ENCODE measurements at regions not wholly inside any gene's neighbourhood (a gene's known extent, or its start where the extent isn't known, plus 50 kb on each side); places are given as distances from the start of the nearest gene placed in this dataset.
A peak's percentile ranks its signal among the peaks of the same experiment; 100 is the strongest.

GRCh38 chr5:82806513-82806912 lies 270.7 kb downstream of the TMEM167A start:
- Histone ChIP-seq H3K27ac (no peak overlapping the region), H3K4me3 (ENCODE audit: low read depth, low read length) (no peak overlapping the region), H3K36me3 (replicated peaks) (no peaks in the 10 kb centered on the region), H3K27me3 (replicated peaks) (no peaks in the 10 kb centered on the region)
- TF ChIP-seq CTCF (IDR thresholded peaks at IDR 0.05; ENCODE audit: low read depth, low read length, missing control alignments), result no peak
- peak; percentile 32 for DNase-seq
- in situ Hi-C loops (cut with HindIII; ENCODE audit: low pct_ligation_motif_present, low sequenced_read_pairs), result no loop called here

DNA sequence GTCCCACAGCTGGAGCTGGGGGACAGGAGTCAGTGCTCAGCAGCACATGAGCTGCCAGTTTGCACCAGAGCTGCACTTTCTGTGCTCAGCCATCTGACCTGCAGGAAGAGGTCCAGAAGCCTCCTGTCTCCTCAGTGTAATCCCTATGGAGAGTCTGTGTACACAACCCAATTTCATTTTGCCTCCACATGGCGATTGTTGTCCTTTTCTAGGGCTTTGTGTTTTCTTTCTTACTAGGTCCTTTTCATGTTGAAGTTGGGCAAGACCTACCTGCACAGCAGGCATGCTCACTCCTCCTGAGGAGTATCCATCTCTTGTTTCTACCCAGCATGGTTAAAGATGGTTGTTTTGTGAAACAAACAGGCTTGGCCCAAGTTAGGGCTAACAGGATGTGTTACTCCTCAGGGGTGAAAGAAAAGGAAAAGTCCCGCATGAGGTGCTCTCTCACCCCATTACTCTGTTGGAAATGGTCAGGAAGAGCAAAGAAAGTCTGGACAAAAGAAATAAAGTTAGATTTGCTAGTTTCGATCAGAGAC lies 273.0 kb downstream of the TMEM167A start:
- in situ Hi-C loops (cut with HindIII; ENCODE audit: low pct_ligation_motif_present, low sequenced_read_pairs), result no loop called here
- TF ChIP-seq CTCF (IDR thresholded peaks at IDR 0.05; ENCODE audit: low read depth, low read length, missing control alignments), result no peak
- DNase-seq, result no peak
- Histone ChIP-seq H3K27me3 (replicated peaks) (no peaks in the 10 kb centered on the region), H3K36me3 (replicated peaks) (no peaks in the 10 kb centered on the region), H3K4me3 (ENCODE audit: low read depth, low read length) (no peak overlapping the region), H3K27ac (no peak overlapping the region)

- in situ Hi-C loops (cut with HindIII; ENCODE audit: low pct_ligation_motif_present, low sequenced_read_pairs), result no loop called here
- DNase-seq, result no peak
- Histone ChIP-seq H3K4me3 (ENCODE audit: low read depth, low read length) (no peak overlapping the region), H3K27me3 (replicated peaks) (no peaks in the 10 kb centered on the region), H3K27ac (no peak overlapping the region), H3K36me3 (replicated peaks) (no peaks in the 10 kb centered on the region)
- TF ChIP-seq CTCF (IDR thresholded peaks at IDR 0.05; ENCODE audit: low read depth, low read length, missing control alignments), result no peak
Observed at GRCh38 chr5:82802954-82803353, 274.2 kb downstream of the TMEM167A start.

DNA sequence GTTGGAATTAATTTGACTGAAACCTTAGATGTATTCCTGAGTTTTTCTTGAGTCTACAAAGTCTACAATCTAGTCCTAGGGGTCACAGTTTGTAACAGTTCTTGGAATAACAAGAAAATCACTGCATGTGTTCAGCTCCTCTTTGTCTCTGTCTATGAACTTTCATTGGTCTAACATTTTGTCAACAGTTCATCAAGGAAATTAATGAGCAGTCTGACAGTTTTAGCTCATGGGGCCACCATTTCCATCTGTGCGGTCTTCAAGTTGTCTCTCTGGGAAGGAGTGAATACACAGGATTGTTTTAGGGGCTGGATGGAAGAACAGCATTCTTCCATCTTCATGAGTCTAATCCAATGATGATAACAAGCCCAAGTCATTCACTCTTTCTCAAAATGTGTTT lies 276.4 kb downstream of the TMEM167A start:
- no peak overlapping the region for H3K4me3 ChIP-seq (ENCODE audit: low read depth, low read length)
- in situ Hi-C loops (cut with HindIII; ENCODE audit: low pct_ligation_motif_present, low sequenced_read_pairs), result no loop called here
- TF ChIP-seq CTCF (IDR thresholded peaks at IDR 0.05; ENCODE audit: low read depth, low read length, missing control alignments), result no peak
- H3K27ac ChIP-seq, result no peak overlapping the region
- no peaks in the 10 kb centered on the region for H3K27me3 ChIP-seq (replicated peaks)
- no peaks in the 10 kb centered on the region for H3K36me3 ChIP-seq (replicated peaks)
- DNase-seq, result no peak

- no peak overlapping the region for H3K4me3 ChIP-seq (ENCODE audit: low read depth, low read length)
- in situ Hi-C loops (cut with HindIII; ENCODE audit: low pct_ligation_motif_present, low sequenced_read_pairs), result no loop called here
- TF ChIP-seq CTCF (IDR thresholded peaks at IDR 0.05; ENCODE audit: low read depth, low read length, missing control alignments), result peak; percentile 25
- no peaks in the 10 kb centered on the region for H3K36me3 ChIP-seq (replicated peaks)
- H3K27me3 ChIP-seq (replicated peaks), result no peaks in the 10 kb centered on the region
- H3K27ac ChIP-seq, result no peak overlapping the region
- DNase-seq, result no peak
Observed at GRCh38 chr5:82799361-82800077, 277.7 kb downstream of the TMEM167A start.

GRCh38 chr5:82798676-82799075 lies 278.5 kb downstream of the TMEM167A start:
- DNase-seq, result no peak
- Histone ChIP-seq H3K36me3 (replicated peaks) (no peaks in the 10 kb centered on the region), H3K27me3 (replicated peaks) (no peaks in the 10 kb centered on the region), H3K27ac (no peak overlapping the region), H3K4me3 (ENCODE audit: low read depth, low read length) (no peak overlapping the region)
- in situ Hi-C loops (cut with HindIII; ENCODE audit: low pct_ligation_motif_present, low sequenced_read_pairs), result no loop called here
- no peak for TF ChIP-seq CTCF (IDR thresholded peaks at IDR 0.05; ENCODE audit: low read depth, low read length, missing control alignments)
